Body of pancreas (tissue), 4 donors: ENCODE measurements at regions not wholly inside any gene's neighbourhood (a gene's known extent, or its start where the extent isn't known, plus 50 kb on each side); places are given as distances from the start of the nearest gene placed in this dataset.

Experiments used
- ATAC-seq: fragments of 150-250 bp; one replicate; pipeline ENCODE4 v1.9.1; 2016
- DNase-seq, 4 donors: peaks; one replicate each; pipeline ENCODE4 v3.0.0-alpha.2; 2019
- H3K27ac ChIP-seq, 4 donors: fragments of 200-600 bp; sonication (generic); 1 replicate in 3 of 4; 2 replicates in 1 of 4; pipeline versions ENCODE4 v1.5.1 to v1.6.1; 2016 to 2019; ENCODE audit warnings: mild to moderate bottlenecking in 1 of 4, mixed read lengths in 1 of 4, moderate library complexity in 1 of 4
- H3K27me3 ChIP-seq, 2 donors: fragments of 200-600 bp; sonication (generic); one replicate each; pipeline ENCODE4 v1.6.0; 2016; ENCODE audit warnings: mild to moderate bottlenecking in 1 of 2
- H3K36me3 ChIP-seq, 2 donors: fragments of 200-600 bp; sonication (generic); replicated peaks in 1 of 2; 2 replicates each; pipeline ENCODE4 v1.5.1; 2016; ENCODE audit warnings: low read depth in 2 of 2; ENCODE audit not compliant: insufficient read depth in 1 of 2
- H3K4me1 ChIP-seq: fragments of 200-600 bp; sonication (generic); one replicate; pipeline ENCODE4 v1.6.0; 2016
- H3K4me3 ChIP-seq, 2 donors: fragments of 200-600 bp; sonication (generic); 1 replicate in 1 of 2; 2 replicates in 1 of 2; pipeline ENCODE4 v1.5.1; 2016 to 2019
- H3K9me3 ChIP-seq, 3 donors: fragments of 200-600 bp; sonication (generic); 1 replicate in 2 of 3; 2 replicates in 1 of 3; pipeline ENCODE4 v1.5.1; 2016
- CTCF ChIP-seq, 7 experiments: fragments of 450-650 bp in 4 of 7; fragments of 200-600 bp in 3 of 7; sonication (generic) in 3 of 7; IDR thresholded peaks; one replicate each; pipeline ENCODE4 v1.5.1; 2016 to 2019; ENCODE audit warnings: antibody characterized with exemption in 7 of 7
- POLR2A ChIP-seq, 3 donors: fragments of 450-650 bp; IDR thresholded peaks; one replicate each; pipeline ENCODE4 v1.6.1; 2016; ENCODE audit warnings: antibody characterized with exemption in 3 of 3, mild to moderate bottlenecking in 2 of 3
- WGBS, 2 donors: methylation state at CpG; one replicate each; pipeline ENCODE4 v1.1.5; 2017; 5-methylcytosine and 5-hydroxymethylcytosine counted together
- intact Hi-C: fragments of 100-400 bp; cut with DNase I; formaldehyde crosslinking; loops from one replicate; pipeline ENCODE4 v1.15.1; 2023

- ATAC-seq (no peak), DNase-seq (no peak)
- 7 to 18% methylated on average over 3 of the region's 3 CpGs for WGBS, 2 donors
- H3K27ac ChIP-seq, result no peak overlapping the region
- no peaks in the 10 kb centered on the region for H3K27me3 ChIP-seq
- peaks cover 4% of the 10 kb centered on the region for H3K4me1 ChIP-seq
- intact Hi-C loops, result no loop called here
- no peak overlapping the region for H3K4me3 ChIP-seq
- TF ChIP-seq POLR2A (IDR thresholded peaks at IDR 0.05) (no peak), CTCF (IDR thresholded peaks at IDR 0.05) (no peak)
- H3K36me3 ChIP-seq, result no peaks in the 10 kb centered on the region
- H3K9me3 ChIP-seq, result no peaks in the 10 kb centered on the region
Measured at GRCh38 chr6:99152347-99152643, 197.2 kb downstream of the FAXC start.

GRCh38 chr6:99151634-99152346 lies 197.7 kb downstream of the FAXC start:
- no peak overlapping the region for H3K4me3 ChIP-seq
- DNase-seq, result peak; percentile 14 to 54 (median 21)
- TF ChIP-seq CTCF (IDR thresholded peaks at IDR 0.05) (peak; percentile 19 to 31 (median 24)), POLR2A (IDR thresholded peaks at IDR 0.05) (no peak)
- 42 to 45% methylated on average over 11 of the region's 11 CpGs for WGBS, 2 donors
- H3K9me3 ChIP-seq, result no peaks in the 10 kb centered on the region
- no peaks in the 10 kb centered on the region for H3K27me3 ChIP-seq
- no peaks in the 10 kb centered on the region for H3K36me3 ChIP-seq
- H3K4me1 ChIP-seq, result peaks cover 4% of the 10 kb centered on the region
- no peak overlapping the region for H3K27ac ChIP-seq
- intact Hi-C loops, result no loop called here
- ATAC-seq, result peak; percentile 35

- 56 to 58% methylated on average over 2 of the region's 2 CpGs for WGBS, 2 donors
- TF ChIP-seq CTCF (IDR thresholded peaks at IDR 0.05), result no peak
- TF ChIP-seq POLR2A (IDR thresholded peaks at IDR 0.05), result no peak
- ATAC-seq (no peak), DNase-seq (no peak)
- H3K36me3 ChIP-seq, result no peaks in the 10 kb centered on the region
- intact Hi-C loops, result no loop called here
- H3K4me1 ChIP-seq, result peaks cover 4% of the 10 kb centered on the region
- no peaks in the 10 kb centered on the region for H3K9me3 ChIP-seq
- H3K27ac ChIP-seq, result no peak overlapping the region
- H3K4me3 ChIP-seq, result no peak overlapping the region
- no peaks in the 10 kb centered on the region for H3K27me3 ChIP-seq
Measured at GRCh38 chr6:99148761-99149160, 200.7 kb downstream of the FAXC start.

- Histone ChIP-seq H3K27ac (no peak overlapping the region), H3K36me3 (no peaks in the 10 kb centered on the region), H3K4me3 (no peak overlapping the region), H3K9me3 (no peaks in the 10 kb centered on the region), H3K4me1 (peaks cover 4% of the 10 kb centered on the region), H3K27me3 (no peaks in the 10 kb centered on the region)
- 58 to 68% methylated on average over 2 of the region's 2 CpGs for WGBS, 2 donors
- ATAC-seq (no peak), DNase-seq (no peak)
- intact Hi-C loops, result no loop called here
- TF ChIP-seq CTCF (IDR thresholded peaks at IDR 0.05) (no peak), POLR2A (IDR thresholded peaks at IDR 0.05) (no peak)
Measured at GRCh38 chr6:99148111-99148510, 200.4 kb upstream of the FBXL4 start.

GRCh38 chr6:99147206-99147605 lies 199.5 kb upstream of the FBXL4 start:
- Histone ChIP-seq H3K4me1 (peaks cover 4% of the 10 kb centered on the region), H3K4me3 (no peak overlapping the region), H3K27ac (no peak overlapping the region), H3K36me3 (no peaks in the 10 kb centered on the region), H3K27me3 (no peaks in the 10 kb centered on the region), H3K9me3 (no peaks in the 10 kb centered on the region)
- DNase-seq, result no peak
- TF ChIP-seq POLR2A (IDR thresholded peaks at IDR 0.05) (no peak), CTCF (IDR thresholded peaks at IDR 0.05) (no peak)
- intact Hi-C loops, result no loop called here
- WGBS, 2 donors, result 72 to 78% methylated on average over 5 of the region's 5 CpGs
- no peak for ATAC-seq
